GM21447 (cell line): ENCODE measurements at regions not wholly inside any gene's neighbourhood (a gene's known extent, or its start where the extent isn't known, plus 50 kb on each side); places are given as distances from the start of the nearest gene placed in this dataset.

Source experiments
- ATAC-seq: cut with Tn5 transposase; IDR thresholded peaks from one replicate; pipeline ENCODE4 v1.9.1; 2021; ENCODE audit not compliant: unreplicated experiment

GRCh38 chr2:13006426-13006825, 289.7 kb downstream of the TRIB2 start:
- ATAC-seq: no peak

DNA sequence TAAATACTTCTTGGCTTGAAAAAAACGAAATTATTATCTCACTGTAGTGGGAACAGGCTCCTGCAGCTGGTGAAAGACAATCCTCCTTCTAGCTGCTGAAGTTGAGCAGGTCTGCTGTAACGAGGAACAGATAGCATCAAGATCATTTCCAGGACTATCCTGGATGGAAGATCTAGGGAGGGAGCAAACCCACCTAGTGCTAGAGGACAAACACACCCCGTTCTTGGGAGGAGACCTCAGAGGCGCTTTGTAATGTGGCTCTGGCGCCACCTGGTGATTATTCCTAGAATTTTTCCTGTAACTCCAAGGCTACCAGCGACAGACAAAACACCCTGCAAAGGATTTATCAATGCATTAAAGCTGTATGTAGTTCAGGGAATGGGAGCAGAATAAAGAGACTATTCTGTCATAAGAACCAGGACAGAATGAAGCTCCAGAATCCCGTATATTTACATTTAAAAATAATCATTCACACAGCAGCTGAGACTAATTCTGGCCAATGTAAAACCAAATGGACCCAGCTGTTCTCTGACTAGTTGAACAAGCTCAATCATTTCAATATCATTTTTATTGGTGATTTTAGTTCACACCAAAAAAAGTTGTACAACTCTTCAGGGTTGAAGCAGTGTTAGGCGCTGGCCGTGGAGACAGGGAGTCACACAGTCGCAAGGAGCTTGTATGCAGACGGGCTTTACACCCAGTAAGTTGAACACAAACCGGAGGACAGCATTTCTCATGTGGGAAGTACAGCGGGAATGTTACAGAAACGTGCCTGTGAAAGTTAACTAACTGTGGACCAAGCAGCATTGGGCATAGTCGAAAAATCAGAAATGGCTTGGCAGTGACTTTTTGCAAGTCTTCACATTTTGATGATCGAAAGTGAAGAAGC, 290.3 kb downstream of the TRIB2 start:
- ATAC-seq: peak; percentile 82

- no peak for ATAC-seq
Measured at GRCh38 chr2:13009027-13009642, 292.4 kb downstream of the TRIB2 start.

DNA sequence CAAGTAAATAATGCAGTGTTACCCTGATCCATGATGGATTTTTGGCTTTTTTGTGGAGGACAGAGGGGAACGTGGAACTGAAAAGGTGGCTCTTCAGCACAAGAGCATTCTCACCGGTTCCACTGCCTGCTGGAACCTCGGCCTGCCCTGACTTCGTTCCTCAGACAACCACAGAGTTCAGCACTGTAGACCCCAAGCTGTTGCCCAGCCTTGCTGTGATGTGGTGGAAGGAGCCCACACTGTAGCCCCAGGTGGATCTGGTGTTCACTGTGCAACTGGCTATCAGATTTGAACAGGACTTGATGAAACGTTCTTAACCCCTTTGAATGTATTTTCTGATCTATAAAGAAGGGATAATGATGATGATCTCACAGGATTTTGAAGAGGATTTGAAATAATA, 293.5 kb downstream of the TRIB2 start:
- ATAC-seq: no peak

GRCh38 chr2:13014783-13015182, 298.0 kb downstream of the TRIB2 start:
- no peak for ATAC-seq

GRCh38 chr2:13015532-13016320, 299.0 kb downstream of the TRIB2 start:
- no peak for ATAC-seq

- ATAC-seq: no peak
Measured at GRCh38 chr2:13018490-13018889, 301.8 kb downstream of the TRIB2 start.

GRCh38 chr2:13019781-13020180, 303.0 kb downstream of the TRIB2 start:
- ATAC-seq: no peak

DNA sequence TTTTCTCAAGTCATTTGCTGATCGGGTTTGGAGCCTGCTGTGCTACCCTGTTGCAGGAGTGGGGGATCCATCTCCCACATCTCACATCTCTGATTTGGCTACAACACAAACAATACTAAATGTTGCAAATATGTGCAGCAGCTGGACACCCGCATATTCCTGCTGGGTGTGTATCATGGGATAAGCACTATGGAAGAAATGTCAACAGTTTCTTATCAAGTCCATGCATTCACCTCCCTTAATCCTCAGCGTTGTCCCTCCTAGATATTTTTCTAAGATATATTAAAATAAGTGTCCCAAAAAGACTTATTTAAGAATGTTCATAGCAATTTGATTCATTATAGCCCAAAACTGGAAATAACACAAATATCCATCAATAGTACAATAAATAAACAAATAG, 303.7 kb downstream of the TRIB2 start:
- no peak for ATAC-seq

GRCh38 chr2:13021470-13021957, 304.8 kb downstream of the TRIB2 start:
- no peak for ATAC-seq

DNA sequence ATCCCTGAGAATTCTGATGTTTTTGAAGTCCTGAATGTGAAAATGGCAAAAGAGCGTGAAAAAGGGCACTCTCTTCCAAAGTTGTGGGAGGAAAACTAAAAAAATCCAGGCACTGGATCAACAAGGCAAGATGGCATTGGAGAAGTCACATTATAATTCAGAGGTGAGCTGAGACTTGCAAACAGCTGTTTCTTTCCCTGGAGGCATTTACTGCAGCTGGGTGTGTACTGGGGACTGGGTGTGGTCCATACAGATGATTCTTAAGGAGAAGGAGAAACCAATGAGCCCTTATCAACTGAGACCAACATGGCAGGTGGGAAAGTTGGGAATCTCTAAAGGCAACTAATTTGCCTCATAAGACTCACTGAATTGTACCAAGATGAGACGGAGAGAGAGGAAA, 313.9 kb downstream of the TRIB2 start:
- no peak for ATAC-seq

DNA sequence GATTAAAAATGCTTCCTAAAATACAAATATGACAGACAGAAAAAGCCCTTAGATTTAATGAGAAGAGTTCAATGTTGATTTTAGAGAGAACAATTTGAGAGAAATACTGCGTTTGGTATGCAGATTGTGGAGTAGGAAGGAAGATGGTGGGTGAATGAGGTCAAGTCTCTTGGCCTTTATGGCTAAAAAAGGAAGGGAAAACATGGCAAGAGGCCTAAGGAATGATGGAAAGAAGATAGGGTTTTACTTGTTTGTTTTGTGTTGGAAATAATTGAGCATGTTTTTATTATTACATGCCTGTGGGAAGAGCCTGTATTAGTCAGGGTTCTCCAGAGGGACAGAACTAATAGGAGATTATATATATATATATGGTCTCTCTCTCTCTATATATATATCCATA, 318.1 kb downstream of the TRIB2 start:
- ATAC-seq: no peak

- no peak for ATAC-seq
Measured at GRCh38 chr2:13035866-13036265, 319.1 kb downstream of the TRIB2 start.

DNA sequence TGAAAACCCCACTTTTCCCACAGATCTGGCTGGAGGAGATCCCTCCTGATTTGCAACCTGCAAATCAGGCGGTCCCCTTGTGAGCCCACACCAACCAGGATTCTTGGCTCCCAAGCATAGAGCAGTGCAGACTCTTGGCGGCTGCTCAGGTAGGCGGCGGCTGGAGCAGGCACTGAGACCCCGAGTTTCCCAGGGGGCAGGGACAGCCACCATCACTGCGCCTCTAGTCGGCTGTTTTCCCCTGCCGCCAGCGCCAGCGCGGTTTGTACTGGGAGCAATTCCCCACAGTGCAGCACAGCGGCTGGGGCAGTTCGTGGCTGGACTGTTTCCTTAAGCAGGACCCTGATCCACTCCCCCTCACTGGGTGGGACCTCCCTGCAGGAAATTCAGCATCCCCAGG, 323.3 kb downstream of the TRIB2 start:
- no peak for ATAC-seq

DNA sequence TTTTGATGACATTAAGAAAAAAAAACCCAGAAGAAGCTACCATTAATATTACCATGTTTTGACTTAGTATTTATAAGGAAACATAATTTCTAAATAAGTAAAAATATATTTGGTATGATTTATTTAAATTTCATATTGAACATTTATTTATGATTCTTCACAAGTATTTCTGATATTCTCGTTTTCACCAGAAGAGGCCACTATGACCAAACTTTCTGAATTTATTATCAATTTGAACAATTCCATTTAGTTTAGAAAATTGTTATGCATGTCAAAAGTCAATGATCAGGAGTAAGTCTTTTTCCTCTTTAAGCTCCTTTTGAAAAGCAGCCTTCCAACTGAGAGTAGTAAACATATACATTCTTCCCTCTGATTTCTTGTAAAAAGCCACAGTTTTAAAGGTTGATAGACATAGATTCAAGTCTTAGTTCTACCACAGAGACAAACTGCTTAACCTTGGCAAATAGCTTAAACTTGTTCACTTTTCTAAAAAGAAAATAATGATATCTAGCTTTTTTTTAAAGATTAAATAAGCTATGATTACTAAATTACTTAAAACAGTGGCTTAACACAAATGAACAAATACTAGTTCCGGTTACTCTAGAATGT, 329.9 kb downstream of the TRIB2 start:
- no peak for ATAC-seq

- no peak for ATAC-seq
Measured at GRCh38 chr2:13050764-13051163, 334.0 kb downstream of the TRIB2 start.

GRCh38 chr2:13052547-13052946, 335.8 kb downstream of the TRIB2 start:
- no peak for ATAC-seq

DNA sequence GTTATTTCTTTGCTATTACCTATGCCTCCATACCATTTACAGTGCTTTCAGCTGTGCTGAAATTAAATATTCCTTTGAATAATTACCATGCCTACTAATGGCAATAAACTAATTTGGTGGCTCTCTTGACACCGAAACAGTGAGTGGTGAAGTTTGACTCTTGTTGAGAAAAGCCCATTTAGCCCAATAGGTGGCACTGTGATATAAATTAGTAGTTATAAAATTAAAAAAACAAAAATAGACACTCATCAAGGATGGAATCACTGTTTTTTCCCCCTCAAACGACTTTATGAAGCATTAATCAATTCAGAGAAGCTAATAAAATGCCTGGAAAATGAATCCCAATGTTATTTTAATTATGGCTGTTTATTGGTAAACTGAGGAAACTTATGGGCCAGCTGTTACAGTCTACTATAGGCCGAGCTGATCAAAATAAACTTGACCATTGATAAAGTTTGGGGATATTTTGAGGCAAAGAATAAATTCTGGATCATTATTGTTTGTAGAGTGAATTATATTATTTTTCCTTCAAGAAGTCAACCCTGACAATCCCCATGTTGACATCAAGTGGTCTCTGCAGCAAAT, 339.6 kb downstream of the TRIB2 start:
- no peak for ATAC-seq

- ATAC-seq: no peak
Measured at GRCh38 chr2:13057671-13058070, 340.9 kb downstream of the TRIB2 start.

- ATAC-seq: no peak
Measured at GRCh38 chr2:13066676-13067075, 349.9 kb downstream of the TRIB2 start.

DNA sequence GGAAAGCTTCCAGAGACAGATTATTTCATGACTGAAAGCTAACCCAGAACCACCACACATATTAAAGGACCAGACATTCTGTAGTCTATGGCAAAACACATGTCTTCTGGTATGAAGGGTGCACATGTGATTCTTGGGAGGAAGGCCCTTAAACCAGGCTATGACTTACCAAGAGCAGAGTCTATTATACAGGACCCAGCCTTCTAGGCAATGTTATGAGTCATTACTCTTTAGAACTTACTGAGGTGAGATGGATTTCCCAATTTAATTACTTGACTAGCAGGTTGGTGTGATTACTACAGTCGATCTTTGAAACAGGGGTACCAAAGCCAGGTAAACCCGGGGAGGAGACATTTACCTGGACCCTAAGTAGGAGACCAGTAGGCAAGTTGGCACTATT, 350.8 kb downstream of the TRIB2 start:
- ATAC-seq: no peak
